ENCODE measurements at regions not wholly inside any gene's neighbourhood (a gene's known extent, or its start where the extent isn't known, plus 50 kb on each side); places are given as distances from the start of the nearest gene placed in this dataset.

- peaks cover 0 to 5% of the 10 kb centered on the region in 2 donors for H3K4me1 Mint-ChIP-seq
- Histone ChIP-seq H3K4me1 (ENCODE audit: control insufficient read depth, insufficient read depth, low read length) (no peaks in the 10 kb centered on the region), H3K27me3 (ENCODE audit: control insufficient read depth, insufficient read depth, low read length) (no peaks in the 10 kb centered on the region), H3K9me3 (ENCODE audit: control insufficient read depth, insufficient read depth, low read length) (no peaks in the 10 kb centered on the region), H3K4me3 (ENCODE audit: low read length) (no peak overlapping the region), H3K36me3 (ENCODE audit: control insufficient read depth, insufficient read depth, low read length) (no peaks in the 10 kb centered on the region), H3K27ac (ENCODE audit: low read length) (no peak overlapping the region)
- no peak for TF ChIP-seq CTCF (IDR thresholded peaks at IDR 0.05)
- WGBS (ENCODE audit: insufficient coverage): 79% methylated on average over 18 of the region's 18 CpGs
- ATAC-seq: no peak
- no peak overlapping the region for H3K4me3 Mint-ChIP-seq
- peaks cover 11 to 24% of the 10 kb centered on the region in 2 donors for H3K27me3 Mint-ChIP-seq (ENCODE audit: low read depth in 2 of 2)
- H3K36me3 Mint-ChIP-seq: no peaks in the 10 kb centered on the region
- intact Hi-C loops (cut with micrococcal nuclease): no loop called here
- DNase-seq: no peak
- no peak overlapping the region for H3K27ac Mint-ChIP-seq
- H3K9me3 Mint-ChIP-seq: no peaks in the 10 kb centered on the region
Measured at GRCh38 chr1:55309786-55310504, 94.8 kb upstream of the USP24 start.

- TF ChIP-seq CTCF (IDR thresholded peaks at IDR 0.05): no peak
- intact Hi-C loops (cut with micrococcal nuclease): no loop called here
- H3K27ac ChIP-seq (ENCODE audit: low read length): no peak overlapping the region
- no peaks in the 10 kb centered on the region for H3K36me3 ChIP-seq (ENCODE audit: control insufficient read depth, insufficient read depth, low read length)
- Mint-ChIP-seq H3K4me1 (peaks cover 0 to 5% of the 10 kb centered on the region in 2 donors), H3K9me3 (no peaks in the 10 kb centered on the region), H3K27me3 (ENCODE audit: low read depth in 2 of 2) (peaks cover 14 to 28% of the 10 kb centered on the region in 2 donors), H3K36me3 (no peaks in the 10 kb centered on the region), H3K4me3 (no peak overlapping the region), H3K27ac (no peak overlapping the region)
- ATAC-seq: no peak
- H3K4me3 ChIP-seq (ENCODE audit: low read length): no peak overlapping the region
- H3K9me3 ChIP-seq (ENCODE audit: control insufficient read depth, insufficient read depth, low read length): no peaks in the 10 kb centered on the region
- no peaks in the 10 kb centered on the region for H3K4me1 ChIP-seq (ENCODE audit: control insufficient read depth, insufficient read depth, low read length)
- 82% methylated on average over 2 of the region's 2 CpGs for WGBS (ENCODE audit: insufficient coverage)
- H3K27me3 ChIP-seq (ENCODE audit: control insufficient read depth, insufficient read depth, low read length): no peaks in the 10 kb centered on the region
- DNase-seq: no peak
Measured at GRCh38 chr1:55309053-55309452, 93.9 kb upstream of the USP24 start.

GRCh38 chr1:55305735-55306134 is 90.6 kb upstream of the USP24 start:
- Mint-ChIP-seq H3K9me3 (no peaks in the 10 kb centered on the region), H3K27ac (no peak overlapping the region), H3K36me3 (no peaks in the 10 kb centered on the region), H3K27me3 (ENCODE audit: low read depth in 2 of 2) (peaks cover 14 to 28% of the 10 kb centered on the region in 2 donors), H3K4me3 (no peak overlapping the region), H3K4me1 (peaks cover 0 to 5% of the 10 kb centered on the region in 2 donors)
- no peak overlapping the region for H3K4me3 ChIP-seq (ENCODE audit: low read length)
- no peaks in the 10 kb centered on the region for H3K4me1 ChIP-seq (ENCODE audit: control insufficient read depth, insufficient read depth, low read length)
- H3K27me3 ChIP-seq (ENCODE audit: control insufficient read depth, insufficient read depth, low read length): no peaks in the 10 kb centered on the region
- intact Hi-C loops (cut with micrococcal nuclease): no loop called here
- H3K36me3 ChIP-seq (ENCODE audit: control insufficient read depth, insufficient read depth, low read length): no peaks in the 10 kb centered on the region
- H3K9me3 ChIP-seq (ENCODE audit: control insufficient read depth, insufficient read depth, low read length): no peaks in the 10 kb centered on the region
- ATAC-seq (no peak), DNase-seq (no peak)
- H3K27ac ChIP-seq (ENCODE audit: low read length): no peak overlapping the region
- WGBS (ENCODE audit: insufficient coverage): 62% methylated on average over 2 of the region's 2 CpGs
- no peak for TF ChIP-seq CTCF (IDR thresholded peaks at IDR 0.05)

- H3K27ac Mint-ChIP-seq: no peak overlapping the region
- H3K36me3 ChIP-seq (ENCODE audit: control insufficient read depth, insufficient read depth, low read length): no peaks in the 10 kb centered on the region
- 76% methylated on average over 1 of the region's 1 CpG for WGBS (ENCODE audit: insufficient coverage)
- H3K27me3 ChIP-seq (ENCODE audit: control insufficient read depth, insufficient read depth, low read length): no peaks in the 10 kb centered on the region
- no peaks in the 10 kb centered on the region for H3K4me1 ChIP-seq (ENCODE audit: control insufficient read depth, insufficient read depth, low read length)
- H3K36me3 Mint-ChIP-seq: no peaks in the 10 kb centered on the region
- no peak for DNase-seq
- TF ChIP-seq CTCF (IDR thresholded peaks at IDR 0.05): no peak
- H3K27me3 Mint-ChIP-seq (ENCODE audit: low read depth in 2 of 2): peaks cover 14 to 28% of the 10 kb centered on the region in 2 donors
- intact Hi-C loops (cut with micrococcal nuclease): no loop called here
- no peak for ATAC-seq
- no peaks in the 10 kb centered on the region for H3K9me3 ChIP-seq (ENCODE audit: control insufficient read depth, insufficient read depth, low read length)
- H3K4me3 ChIP-seq (ENCODE audit: low read length): no peak overlapping the region
- H3K4me3 Mint-ChIP-seq: no peak overlapping the region
- no peak overlapping the region for H3K27ac ChIP-seq (ENCODE audit: low read length)
- H3K4me1 Mint-ChIP-seq: peaks cover 0 to 5% of the 10 kb centered on the region in 2 donors
- no peaks in the 10 kb centered on the region for H3K9me3 Mint-ChIP-seq
Measured at GRCh38 chr1:55304229-55304740, 89.1 kb upstream of the USP24 start.
